ENCODE measurements at regions not wholly inside any gene's neighbourhood (a gene's known extent, or its start where the extent isn't known, plus 50 kb on each side); places are given as distances from the start of the nearest gene placed in this dataset.
"Not testable (repeated sequence)": the region's sequence is repeated elsewhere in the genome, so short reads cannot be mapped to it uniquely, and the experiment has no call there.

DNA sequence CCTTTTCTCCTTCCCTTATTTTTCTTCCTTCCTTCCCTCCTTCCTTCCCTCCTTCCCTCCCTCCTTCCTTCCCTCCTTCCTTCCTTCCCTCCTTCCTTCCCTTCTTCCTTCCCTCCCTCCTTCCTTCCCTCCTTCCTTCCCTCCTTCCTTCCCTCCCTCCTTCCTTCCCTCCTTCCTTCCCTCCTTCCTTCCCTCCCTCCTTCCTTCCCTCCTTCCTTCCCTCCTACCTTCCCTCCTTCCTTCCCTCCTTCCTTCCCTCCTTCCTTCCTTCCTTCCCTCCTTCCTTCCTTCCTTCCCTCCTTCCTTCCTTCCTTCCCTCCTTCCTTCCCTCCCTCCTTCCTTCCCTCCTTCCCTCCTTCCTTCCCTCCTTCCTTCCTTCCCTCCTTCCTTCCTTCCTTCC, 459.6 kb downstream of the CDH11 start:
- TF ChIP-seq, protein P1, sequence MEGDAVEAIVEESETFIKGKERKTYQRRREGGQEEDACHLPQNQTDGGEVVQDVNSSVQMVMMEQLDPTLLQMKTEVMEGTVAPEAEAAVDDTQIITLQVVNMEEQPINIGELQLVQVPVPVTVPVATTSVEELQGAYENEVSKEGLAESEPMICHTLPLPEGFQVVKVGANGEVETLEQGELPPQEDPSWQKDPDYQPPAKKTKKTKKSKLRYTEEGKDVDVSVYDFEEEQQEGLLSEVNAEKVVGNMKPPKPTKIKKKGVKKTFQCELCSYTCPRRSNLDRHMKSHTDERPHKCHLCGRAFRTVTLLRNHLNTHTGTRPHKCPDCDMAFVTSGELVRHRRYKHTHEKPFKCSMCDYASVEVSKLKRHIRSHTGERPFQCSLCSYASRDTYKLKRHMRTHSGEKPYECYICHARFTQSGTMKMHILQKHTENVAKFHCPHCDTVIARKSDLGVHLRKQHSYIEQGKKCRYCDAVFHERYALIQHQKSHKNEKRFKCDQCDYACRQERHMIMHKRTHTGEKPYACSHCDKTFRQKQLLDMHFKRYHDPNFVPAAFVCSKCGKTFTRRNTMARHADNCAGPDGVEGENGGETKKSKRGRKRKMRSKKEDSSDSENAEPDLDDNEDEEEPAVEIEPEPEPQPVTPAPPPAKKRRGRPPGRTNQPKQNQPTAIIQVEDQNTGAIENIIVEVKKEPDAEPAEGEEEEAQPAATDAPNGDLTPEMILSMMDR (IDR thresholded peaks at IDR 0.05), result not testable (repeated sequence)
- TF ChIP-seq POLR2A (IDR thresholded peaks at IDR 0.05), result not testable (repeated sequence)

Data from testis (tissue), 2 donors.